HG02571 (cell line): ENCODE measurements at regions not wholly inside any gene's neighbourhood (a gene's known extent, or its start where the extent isn't known, plus 50 kb on each side); places are given as distances from the start of the nearest gene placed in this dataset.
"Not testable (repeated sequence)": the region's sequence is repeated elsewhere in the genome, so short reads cannot be mapped to it uniquely, and the experiment has no call there.

Experiments
- ATAC-seq: cut with Tn5 transposase; IDR thresholded peaks from one replicate; pipeline ENCODE4 v1.9.1; 2021; ENCODE audit warnings: mild to moderate bottlenecking, moderate library complexity; ENCODE audit not compliant: unreplicated experiment

GRCh38 chr6:139468178-139468819 lies 93.9 kb upstream of the CITED2 start:
- no peak for ATAC-seq

GRCh38 chr6:139457476-139457875 lies 83.0 kb upstream of the CITED2 start:
- ATAC-seq = no peak

GRCh38 chr6:139452148-139452876 lies 77.9 kb upstream of the CITED2 start:
- no peak for ATAC-seq

- no peak for ATAC-seq
Observed at GRCh38 chr6:139449611-139450000, 75.2 kb upstream of the CITED2 start.

GRCh38 chr6:139448998-139449610 lies 74.7 kb upstream of the CITED2 start:
- ATAC-seq = no peak

- ATAC-seq = peak; percentile 81
Observed at GRCh38 chr6:139448051-139448649, 73.7 kb upstream of the CITED2 start.

- no peak for ATAC-seq
Observed at GRCh38 chr6:139447656-139447975, 73.2 kb upstream of the CITED2 start.

GRCh38 chr6:139446768-139447655 lies 72.6 kb upstream of the CITED2 start:
- no peak for ATAC-seq

GRCh38 chr6:139446138-139446715 lies 71.8 kb upstream of the CITED2 start:
- no peak for ATAC-seq

GRCh38 chr6:139444273-139444787 lies 69.9 kb upstream of the CITED2 start:
- not testable (repeated sequence) for ATAC-seq

GRCh38 chr6:139443231-139444112 lies 69.0 kb upstream of the CITED2 start:
- ATAC-seq = no peak

GRCh38 chr6:139442188-139442671 lies 67.8 kb upstream of the CITED2 start:
- ATAC-seq = no peak

GRCh38 chr6:139439349-139439748 lies 64.9 kb upstream of the CITED2 start:
- ATAC-seq = no peak

GRCh38 chr6:139438775-139439174 lies 64.3 kb upstream of the CITED2 start:
- ATAC-seq = no peak

GRCh38 chr6:139436957-139437348 lies 62.5 kb upstream of the CITED2 start:
- ATAC-seq = no peak

- ATAC-seq = no peak
Observed at GRCh38 chr6:139436200-139436956, 61.9 kb upstream of the CITED2 start.

GRCh38 chr6:139433631-139434419 lies 59.4 kb upstream of the CITED2 start:
- ATAC-seq = no peak

GRCh38 chr6:139431602-139431956 lies 57.1 kb upstream of the CITED2 start:
- no peak for ATAC-seq
